CD14-positive monocyte (primary cell): ENCODE measurements at regions not wholly inside any gene's neighbourhood (a gene's known extent, or its start where the extent isn't known, plus 50 kb on each side); places are given as distances from the start of the nearest gene placed in this dataset.

ENCODE experiments used
- DNase-seq, 3 donors: peaks; one replicate each; pipeline ENCODE4 v3.0.0-alpha.2; 2011 to 2022
- H2AFZ ChIP-seq: 2 replicates; pipeline ENCODE4 v1.6.0; 2012; ENCODE audit warnings: mild to moderate bottlenecking, low read depth, low read length, inconsistent platforms; ENCODE audit not compliant: insufficient read depth, poor library complexity, severe bottlenecking
- H3K27ac ChIP-seq, 2 donors: 1 replicate in 1 of 2; 2 replicates in 1 of 2; pipeline ENCODE4 v1.5.1; 2012 to 2013; ENCODE audit warnings: low read length in 2 of 2, control low read depth in 1 of 2, inconsistent platforms in 1 of 2, low read depth in 1 of 2, mild to moderate bottlenecking in 1 of 2
- H3K27me3 ChIP-seq, 2 donors: one replicate each; pipeline versions ENCODE4 v1.6.0 to v1.6.1; 2011 to 2013; ENCODE audit warnings: low read length in 2 of 2; ENCODE audit not compliant: control insufficient read depth in 2 of 2, insufficient read depth in 2 of 2
- H3K36me3 ChIP-seq, 2 donors: replicated peaks in 1 of 2; 1 replicate in 1 of 2; 2 replicates in 1 of 2; pipeline versions ENCODE4 v1.5.1 to v1.6.1; 2012 to 2013; ENCODE audit warnings: low read length in 2 of 2, control low read depth in 1 of 2, inconsistent platforms in 1 of 2, mild to moderate bottlenecking in 1 of 2; ENCODE audit not compliant: insufficient read depth in 2 of 2, control insufficient read depth in 1 of 2
- H3K4me1 ChIP-seq, 2 donors: 1 replicate in 1 of 2; 2 replicates in 1 of 2; pipeline versions ENCODE4 v1.5.1 to v1.6.1; 2012 to 2013; ENCODE audit warnings: low read length in 2 of 2, control low read depth in 1 of 2, inconsistent platforms in 1 of 2, mild to moderate bottlenecking in 1 of 2, moderate library complexity in 1 of 2; ENCODE audit not compliant: insufficient read depth in 2 of 2, control insufficient read depth in 1 of 2
- H3K4me2 ChIP-seq: replicated peaks from 2 replicates; pipeline ENCODE3; 2012; ENCODE audit warnings: low read length, moderate library complexity, mild to moderate bottlenecking; ENCODE audit not compliant: poor library complexity, severe bottlenecking; ENCODE audit errors: extremely low read depth
- H3K4me3 ChIP-seq, 3 experiments: fragments of 200-600 bp in 1 of 3; sonication (generic) in 1 of 3; replicated peaks in 1 of 3; 1 replicate in 2 of 3; 2 replicates in 1 of 3; pipeline ENCODE4 v1.5.1; 2011 to 2013; ENCODE audit warnings: low read length in 3 of 3, mild to moderate bottlenecking in 3 of 3, control low read depth in 2 of 3, low read depth in 2 of 3, inconsistent platforms in 1 of 3, moderate library complexity in 1 of 3
- H3K79me2 ChIP-seq: 2 replicates; pipeline ENCODE4 v1.6.0; 2012; ENCODE audit warnings: mild to moderate bottlenecking, control low read depth, inconsistent platforms, low read length, moderate library complexity; ENCODE audit not compliant: insufficient read depth
- H3K9ac ChIP-seq: 2 replicates; pipeline ENCODE4 v1.6.0; 2017; ENCODE audit warnings: low read length, mild to moderate bottlenecking; ENCODE audit not compliant: insufficient read depth, poor library complexity, severe bottlenecking
- H3K9me3 ChIP-seq, 2 donors: replicated peaks in 1 of 2; 1 replicate in 1 of 2; 2 replicates in 1 of 2; pipeline versions ENCODE4 v1.5.1 to v1.6.1; 2012 to 2013; ENCODE audit warnings: low read length in 2 of 2, control low read depth in 1 of 2; ENCODE audit not compliant: control insufficient read depth in 1 of 2, insufficient read depth in 1 of 2
- H4K20me1 ChIP-seq: 2 replicates; pipeline ENCODE4 v1.6.0; 2012; ENCODE audit warnings: mild to moderate bottlenecking, low read length, control low read depth, moderate library complexity; ENCODE audit not compliant: insufficient read depth
- H3K27ac Mint-ChIP-seq, 7 donors: one replicate each; pipeline ENCODE4 v1.8.0; 2020; ENCODE audit warnings: mild to moderate bottlenecking in 7 of 7, mixed read lengths in 7 of 7, moderate library complexity in 6 of 7, inconsistent platforms in 2 of 7
- H3K27me3 Mint-ChIP-seq, 3 donors: one replicate each; pipeline ENCODE4 v1.8.0; 2021 to 2022; ENCODE audit warnings: low read depth in 3 of 3, mild to moderate bottlenecking in 3 of 3, mixed read lengths in 3 of 3, moderate library complexity in 3 of 3, inconsistent platforms in 1 of 3
- H3K36me3 Mint-ChIP-seq, 2 donors: one replicate each; pipeline ENCODE4 v1.8.0; 2020; ENCODE audit warnings: mixed read lengths in 2 of 2, inconsistent platforms in 1 of 2, mild to moderate bottlenecking in 1 of 2
- H3K4me1 Mint-ChIP-seq: one replicate; pipeline ENCODE4 v1.8.0; 2020; ENCODE audit warnings: mild to moderate bottlenecking, mixed read lengths
- H3K4me3 Mint-ChIP-seq, 2 donors: one replicate each; pipeline ENCODE4 v1.8.0; 2020; ENCODE audit warnings: mild to moderate bottlenecking in 2 of 2, mixed read lengths in 2 of 2, moderate library complexity in 1 of 2
- H3K9me3 Mint-ChIP-seq, 7 donors: one replicate each; pipeline ENCODE4 v1.8.0; 2020 to 2022; ENCODE audit warnings: mixed read lengths in 7 of 7, mild to moderate bottlenecking in 6 of 7, moderate library complexity in 6 of 7, inconsistent platforms in 2 of 7
- CTCF ChIP-seq: fragments of 200-600 bp; IDR thresholded peaks from one replicate; pipeline ENCODE4 v1.8.0; 2022; ENCODE audit warnings: antibody characterized with exemption, mild to moderate bottlenecking
- WGBS: methylation state at CpG from one replicate; pipeline ENCODE4 v1.1.5; 2013; ENCODE audit warnings: missing lambda C conversion rate; ENCODE audit not compliant: insufficient coverage; 5-methylcytosine and 5-hydroxymethylcytosine counted together
- intact Hi-C, 2 donors: fragments of 100-400 bp; cut with micrococcal nuclease; formaldehyde crosslinking; loops; one replicate each; pipeline versions ENCODE4 v1.15.0 to v1.15.1; 2023

GRCh38 chr2:180507028-180507427 is 473.4 kb upstream of the UBE2E3 start:
- no peak overlapping the region for H3K27ac ChIP-seq
- no peaks in the 10 kb centered on the region for H3K27me3 ChIP-seq
- peaks cover 1 to 5% (median 2%) of the 10 kb centered on the region in 3 donors for H3K27me3 Mint-ChIP-seq
- no peaks in the 10 kb centered on the region for H3K4me1 Mint-ChIP-seq
- no peak overlapping the region for H2AFZ ChIP-seq
- no CpG with 5 or more reads among the region's 2 CpGs for WGBS
- no peaks in the 10 kb centered on the region for H3K9me3 ChIP-seq
- H3K27ac Mint-ChIP-seq = no peak overlapping the region
- no peaks in the 10 kb centered on the region for H3K4me1 ChIP-seq
- no peaks in the 10 kb centered on the region for H3K36me3 Mint-ChIP-seq
- intact Hi-C loops = no loop called here
- H3K79me2 ChIP-seq = no peaks in the 10 kb centered on the region
- H4K20me1 ChIP-seq = no peaks in the 10 kb centered on the region
- no peaks in the 10 kb centered on the region for H3K36me3 ChIP-seq
- no peak overlapping the region for H3K4me2 ChIP-seq
- H3K9ac ChIP-seq = no peak overlapping the region
- no peak for TF ChIP-seq CTCF
- DNase-seq = no peak
- peaks cover 0 to 2% (median 0%) of the 10 kb centered on the region in 7 donors for H3K9me3 Mint-ChIP-seq
- H3K4me3 Mint-ChIP-seq = no peak overlapping the region
- H3K4me3 ChIP-seq = no peak overlapping the region

GRCh38 chr2:180505203-180505602 is 475.2 kb upstream of the UBE2E3 start:
- Histone ChIP-seq H3K27me3 (no peaks in the 10 kb centered on the region), H3K9me3 (no peaks in the 10 kb centered on the region), H3K4me3 (no peak overlapping the region), H3K9ac (no peak overlapping the region), H3K27ac (no peak overlapping the region), H3K79me2 (no peaks in the 10 kb centered on the region), H4K20me1 (no peaks in the 10 kb centered on the region), H2AFZ (no peak overlapping the region), H3K4me1 (no peaks in the 10 kb centered on the region), H3K36me3 (no peaks in the 10 kb centered on the region), H3K4me2 (no peak overlapping the region)
- TF ChIP-seq CTCF = no peak
- H3K27ac Mint-ChIP-seq = no peak overlapping the region
- H3K9me3 Mint-ChIP-seq = peaks cover 0 to 2% (median 0%) of the 10 kb centered on the region in 7 donors
- DNase-seq = no peak
- H3K4me1 Mint-ChIP-seq = no peaks in the 10 kb centered on the region
- intact Hi-C loops = no loop called here
- H3K4me3 Mint-ChIP-seq = no peak overlapping the region
- peaks cover 0 to 2% (median 2%) of the 10 kb centered on the region in 3 donors for H3K27me3 Mint-ChIP-seq
- H3K36me3 Mint-ChIP-seq = no peaks in the 10 kb centered on the region
- WGBS = no CpG with 5 or more reads among the region's 1 CpG
